ENCODE measurements at regions not wholly inside any gene's neighbourhood (a gene's known extent, or its start where the extent isn't known, plus 50 kb on each side); places are given as distances from the start of the nearest gene placed in this dataset.
A peak's percentile ranks its signal among the peaks of the same experiment; 100 is the strongest.

DNA sequence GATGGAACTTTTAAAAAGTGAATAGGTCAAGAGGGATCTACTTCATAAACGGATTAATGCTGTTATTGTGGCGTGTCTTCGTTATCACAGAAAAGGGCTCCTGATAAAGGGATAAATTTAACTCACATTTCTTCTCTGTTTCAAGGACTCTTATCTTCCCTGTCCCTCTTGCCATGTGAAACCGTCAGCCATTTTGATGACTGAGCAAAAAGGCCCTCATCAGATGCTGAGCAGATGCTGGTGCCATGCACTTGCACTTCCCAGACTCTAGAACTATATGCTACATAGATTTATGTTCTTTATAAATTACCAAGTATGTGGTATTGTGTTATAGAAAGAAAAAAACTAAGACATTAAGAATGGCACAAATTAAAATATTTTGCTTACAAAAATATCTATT is 1011.8 kb upstream of the GBE1 start:
- ATAC-seq: no peak
- DNase-seq (ENCODE audit: low spot score): no peak

DNA sequence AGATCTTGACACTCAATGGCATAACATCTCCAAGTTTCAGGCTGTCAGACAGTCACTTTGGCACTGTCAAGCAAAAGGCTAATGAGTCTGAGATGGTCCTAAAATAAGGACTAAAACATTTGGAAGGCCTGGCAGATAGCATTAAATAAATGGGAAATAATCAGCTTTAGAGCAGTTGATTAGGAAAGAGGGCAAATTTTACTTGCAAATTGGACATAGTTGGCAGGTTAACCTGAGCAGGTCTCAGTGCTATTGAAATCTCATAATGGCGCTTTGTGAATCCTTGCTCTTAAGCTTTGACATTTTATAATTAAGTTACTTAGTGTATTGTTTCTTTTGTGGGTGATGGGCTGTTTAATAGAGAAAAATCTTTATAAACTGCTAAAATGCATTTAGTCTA is 1003.1 kb upstream of the GBE1 start:
- DNase-seq (ENCODE audit: low spot score): no peak
- ATAC-seq: no peak

DNA sequence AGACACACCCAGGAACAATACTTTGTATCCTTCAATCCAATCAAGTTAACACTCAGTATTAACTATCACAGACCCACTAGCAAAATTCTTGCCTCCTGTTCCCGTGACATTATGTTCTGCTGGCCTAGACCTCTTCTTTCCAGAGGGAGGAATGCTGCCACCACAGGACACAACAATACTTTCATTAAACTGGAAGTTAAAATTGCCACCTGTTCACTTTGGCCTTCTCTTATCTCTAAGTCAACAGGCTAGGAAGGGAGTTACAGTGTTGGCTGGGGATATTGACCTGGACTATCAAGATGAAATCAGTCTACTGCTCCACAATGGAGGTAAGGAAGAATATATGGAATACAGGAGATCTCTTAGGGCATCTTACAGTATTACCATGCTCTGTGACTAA is 1000.4 kb upstream of the GBE1 start:
- no peak for DNase-seq (ENCODE audit: low spot score)
- ATAC-seq: no peak

DNA sequence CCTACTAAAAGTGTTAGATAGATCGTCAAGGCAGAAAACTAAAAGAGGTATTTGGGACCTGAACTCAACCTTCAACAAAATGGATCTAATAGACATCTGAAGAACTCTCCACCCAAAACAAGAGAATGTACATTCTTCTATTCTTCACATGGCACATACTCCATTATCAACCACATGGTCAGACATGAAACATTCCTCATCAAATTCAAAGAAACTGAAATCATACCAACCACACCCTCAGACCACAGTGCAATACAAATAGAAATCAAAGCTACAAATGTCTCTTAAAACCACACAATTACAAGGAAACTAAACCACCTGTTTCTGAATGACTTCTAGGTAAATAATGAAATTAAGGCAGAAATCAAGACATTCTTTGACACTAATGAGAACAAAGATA is 984.1 kb upstream of the GBE1 start:
- ATAC-seq: no peak
- DNase-seq (ENCODE audit: low spot score): no peak

DNA sequence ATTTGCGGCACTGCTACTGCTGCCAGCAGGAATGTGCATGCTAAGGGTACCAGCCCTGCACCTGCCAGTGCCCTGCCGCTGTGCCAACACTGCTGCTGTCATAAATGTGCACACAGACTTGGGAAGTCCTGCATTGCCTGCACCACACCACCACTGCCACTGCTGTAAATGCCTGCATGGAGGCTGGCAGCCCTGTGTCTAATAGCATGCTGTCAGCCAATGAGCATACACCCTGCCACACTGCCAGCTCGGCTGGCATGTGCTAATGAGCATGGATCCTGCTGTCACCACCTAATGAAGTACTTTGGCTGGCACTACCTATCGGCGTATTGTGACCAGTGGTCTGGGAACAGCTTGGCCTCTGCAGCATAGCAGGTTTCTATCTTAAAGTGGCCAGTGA is 981.8 kb upstream of the GBE1 start:
- no peak for ATAC-seq

DNA sequence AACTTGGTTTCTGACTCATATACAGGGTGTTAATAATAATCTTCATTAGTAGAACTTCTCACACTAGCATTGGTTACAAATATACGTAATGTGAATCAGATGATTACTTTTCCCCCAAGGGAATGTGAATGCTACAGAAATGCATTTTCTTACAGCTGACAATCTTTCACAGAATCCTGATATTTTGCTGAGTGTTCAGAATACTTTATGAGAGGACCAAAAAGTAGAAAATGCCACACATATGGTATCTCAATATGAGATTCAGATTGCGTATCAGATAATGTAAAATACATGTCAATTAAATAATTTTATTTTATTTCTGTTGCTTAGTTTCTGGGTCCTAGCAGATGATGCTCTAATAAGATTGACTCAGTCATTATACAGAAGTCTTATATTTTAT is 979.9 kb upstream of the GBE1 start:
- ATAC-seq (no peak), DNase-seq (ENCODE audit: low spot score) (no peak)

More for the DNA sequence above, 981.8 kb upstream of the GBE1 start:
- DNase-seq (ENCODE audit: low spot score): no peak

DNA sequence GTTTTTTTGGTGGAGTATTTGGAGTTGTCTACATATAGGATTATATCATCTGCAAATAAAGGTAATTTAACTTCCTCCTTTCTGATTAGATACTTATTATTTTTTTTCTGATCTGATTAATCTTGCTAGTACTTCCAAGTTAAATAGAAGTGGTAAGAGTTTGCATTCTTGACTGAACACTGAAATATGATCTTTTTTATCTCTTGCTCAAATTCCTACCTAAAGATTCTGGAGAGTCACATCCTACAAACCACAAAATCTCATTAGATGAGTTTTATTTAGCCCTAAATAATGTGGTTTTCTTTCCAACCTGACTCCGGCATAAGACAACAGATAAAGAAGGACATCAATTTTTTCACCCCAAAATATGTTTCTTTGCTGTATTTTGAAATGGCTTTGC is 977.9 kb upstream of the GBE1 start:
- DNase-seq (ENCODE audit: low spot score) (no peak), ATAC-seq (no peak)

DNA sequence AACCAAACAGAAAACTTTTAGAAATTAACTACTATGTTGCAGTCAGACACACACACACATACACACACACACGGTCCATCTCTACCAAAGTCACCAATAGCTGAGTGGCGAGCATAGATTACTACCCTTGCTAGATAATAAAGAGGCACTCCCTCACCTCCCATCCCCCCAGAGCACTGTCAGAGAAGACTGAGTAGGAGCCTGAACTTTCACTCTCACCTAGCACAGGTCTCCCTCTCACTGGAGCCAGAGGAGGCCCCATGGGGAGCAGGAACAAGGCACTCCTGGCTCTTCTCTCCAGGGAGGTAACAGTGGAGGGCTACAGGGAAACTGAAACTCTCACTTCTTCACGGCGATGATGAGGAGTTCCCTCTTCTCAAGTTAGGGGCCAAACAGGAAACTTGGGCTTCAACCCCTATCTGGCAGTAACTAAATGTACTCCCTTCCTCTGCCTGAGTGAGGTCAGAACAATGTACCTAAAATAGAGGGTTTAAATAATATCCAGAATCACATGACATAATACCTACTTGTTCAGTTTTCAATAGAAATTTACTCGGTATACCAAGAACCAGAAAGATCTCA is 975.3 kb upstream of the GBE1 start:
- ATAC-seq (no peak), DNase-seq (ENCODE audit: low spot score) (no peak)

DNA sequence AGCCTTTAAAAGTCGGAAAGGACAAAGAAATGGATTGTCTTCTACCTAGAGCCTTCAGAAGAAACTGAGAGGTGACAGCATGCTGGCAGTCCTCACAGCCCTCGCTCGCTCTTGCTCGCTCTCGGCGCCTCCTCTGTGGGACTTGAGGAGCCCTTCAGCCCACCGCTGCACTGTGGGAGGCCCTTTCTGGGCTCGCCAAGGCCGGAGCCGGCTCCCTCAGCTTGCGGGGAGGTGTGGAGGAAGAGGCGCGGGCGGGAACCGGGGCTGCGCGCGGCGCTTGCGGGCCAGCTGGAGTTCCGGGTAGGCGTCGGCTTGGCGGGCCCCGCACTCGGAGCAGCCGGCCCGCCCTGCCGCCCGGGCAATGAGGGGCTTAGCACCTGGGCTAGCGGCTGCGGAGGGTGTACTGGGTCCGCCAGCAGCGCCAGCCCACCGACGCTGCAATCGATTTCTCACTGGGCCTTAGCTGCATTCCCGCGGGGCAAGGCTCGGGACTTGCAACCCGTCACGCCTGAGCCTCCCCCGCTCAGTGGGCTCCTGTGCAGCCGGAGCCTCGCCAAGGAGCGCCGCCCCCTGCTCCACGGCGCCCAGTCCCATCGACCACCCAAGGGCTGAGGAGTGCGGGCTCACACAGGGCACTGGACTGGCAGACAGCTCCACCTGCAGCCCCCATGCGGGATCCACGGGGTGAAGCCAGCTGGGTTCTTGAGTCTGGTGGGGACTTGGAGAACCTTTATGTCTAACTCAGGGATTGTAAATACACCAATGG is 953.8 kb upstream of the GBE1 start:
- no peak for DNase-seq (ENCODE audit: low spot score)
- no peak for ATAC-seq

DNA sequence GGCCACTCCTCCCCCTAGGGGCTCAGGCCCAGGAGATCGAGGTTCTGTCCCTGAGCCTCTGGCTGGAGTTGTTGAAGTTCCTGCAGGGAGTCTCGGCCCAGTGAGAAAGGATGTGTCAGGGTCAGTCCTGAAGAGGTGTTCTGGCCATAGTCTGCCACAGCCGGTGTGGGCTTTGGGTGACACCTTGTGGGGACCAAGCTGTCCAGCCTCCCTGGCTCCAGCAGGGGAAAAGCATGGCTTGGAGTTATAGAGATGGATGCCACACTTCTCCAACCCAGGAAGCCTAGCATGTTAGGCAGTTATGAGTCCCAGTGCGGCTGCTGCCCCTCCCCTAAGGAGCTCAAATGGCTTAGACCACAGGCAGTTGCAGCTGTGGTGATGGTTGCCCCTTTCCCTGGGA is 945.6 kb upstream of the GBE1 start:
- ATAC-seq (no peak), DNase-seq (ENCODE audit: low spot score) (no peak)

DNA sequence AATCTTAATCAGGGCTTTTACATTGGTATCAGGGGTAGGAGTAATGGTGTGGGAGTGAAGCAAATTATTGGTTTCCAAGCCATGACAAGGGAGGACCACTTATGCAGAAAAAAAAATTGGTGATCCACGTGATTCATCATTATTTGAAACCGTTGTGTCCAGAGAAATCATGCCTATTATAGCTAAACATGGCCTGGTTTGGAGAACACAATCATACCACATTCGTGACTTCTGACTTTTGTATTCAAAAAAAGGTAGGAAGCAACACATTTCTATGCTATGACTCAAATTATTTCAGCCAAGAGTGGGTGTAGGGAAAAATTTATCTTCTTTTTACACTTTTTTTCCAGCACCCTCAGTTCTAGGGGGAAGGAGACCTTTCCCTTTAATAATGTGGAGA is 924.3 kb upstream of the GBE1 start:
- no peak for ATAC-seq
- no peak for DNase-seq (ENCODE audit: low spot score)

DNA sequence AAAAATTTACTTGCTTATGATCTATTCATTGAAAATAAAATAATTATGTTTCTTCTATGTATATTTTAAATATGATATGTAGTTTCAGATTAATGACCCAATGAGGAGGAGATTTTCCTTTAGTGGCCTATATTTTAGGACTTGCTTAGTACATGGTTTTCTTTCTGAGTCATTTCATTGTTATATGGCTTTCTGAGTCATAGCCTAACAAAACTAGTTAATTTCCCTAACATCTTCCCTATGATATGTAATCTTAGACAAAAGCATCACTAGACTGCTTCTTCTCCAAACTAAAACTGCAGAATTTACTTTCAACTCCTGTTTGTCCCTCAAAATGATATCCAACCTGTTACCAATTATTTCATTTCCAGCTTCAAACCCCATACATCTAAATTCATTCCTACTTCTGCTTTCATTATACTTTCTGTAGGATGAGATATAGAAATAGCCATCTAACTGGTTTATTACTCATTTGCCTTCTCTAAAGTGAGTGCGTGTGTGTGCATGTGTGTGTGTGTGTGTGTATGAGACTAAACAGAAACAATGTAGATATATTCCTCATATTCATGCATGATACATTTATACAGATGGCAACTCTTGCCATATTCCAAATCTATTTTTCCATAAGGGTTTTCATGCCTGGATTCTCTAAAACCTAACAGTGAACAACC is 915.0 kb upstream of the GBE1 start:
- ATAC-seq: no peak
- DNase-seq (ENCODE audit: low spot score): no peak

DNA sequence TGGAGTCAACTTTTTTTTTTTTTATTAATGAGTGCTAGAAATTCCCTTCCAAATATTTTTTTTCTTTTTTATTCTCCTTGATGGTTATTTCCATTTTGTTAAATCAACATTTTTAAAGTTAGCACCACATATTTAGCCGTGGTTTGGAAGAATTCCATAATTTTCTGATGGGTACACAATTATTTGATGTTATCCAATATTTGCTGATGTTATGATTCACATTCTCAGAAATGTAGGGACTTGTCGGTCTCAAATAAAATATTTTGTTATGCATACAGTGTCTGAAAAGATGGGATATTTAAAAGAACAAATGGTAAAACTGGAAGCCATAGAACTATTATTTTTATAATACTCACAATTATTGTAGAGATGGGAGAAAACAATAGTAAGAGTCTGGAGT is 911.5 kb upstream of the GBE1 start:
- ATAC-seq: no peak
- DNase-seq (ENCODE audit: low spot score): no peak

DNA sequence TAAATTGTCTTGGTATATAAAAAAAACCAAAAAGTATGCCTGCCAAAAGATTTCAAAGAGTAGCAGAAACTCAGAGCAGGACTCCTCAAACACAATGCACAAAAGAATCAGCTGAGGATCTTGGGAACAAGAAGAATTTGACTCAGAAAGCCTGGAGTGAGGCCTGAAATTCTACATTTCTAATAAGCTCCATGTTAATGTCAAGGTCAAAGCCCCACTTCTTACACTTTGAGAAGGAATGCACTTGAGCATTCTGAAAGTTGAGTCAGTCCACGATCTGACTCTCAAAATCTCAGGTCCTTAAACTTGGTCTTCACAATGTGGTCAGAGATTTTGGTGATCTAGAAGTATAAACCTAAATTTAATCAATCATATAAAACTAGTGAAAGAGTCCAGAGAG is 910.0 kb upstream of the GBE1 start:
- DNase-seq (ENCODE audit: low spot score) (no peak), ATAC-seq (no peak)

DNA sequence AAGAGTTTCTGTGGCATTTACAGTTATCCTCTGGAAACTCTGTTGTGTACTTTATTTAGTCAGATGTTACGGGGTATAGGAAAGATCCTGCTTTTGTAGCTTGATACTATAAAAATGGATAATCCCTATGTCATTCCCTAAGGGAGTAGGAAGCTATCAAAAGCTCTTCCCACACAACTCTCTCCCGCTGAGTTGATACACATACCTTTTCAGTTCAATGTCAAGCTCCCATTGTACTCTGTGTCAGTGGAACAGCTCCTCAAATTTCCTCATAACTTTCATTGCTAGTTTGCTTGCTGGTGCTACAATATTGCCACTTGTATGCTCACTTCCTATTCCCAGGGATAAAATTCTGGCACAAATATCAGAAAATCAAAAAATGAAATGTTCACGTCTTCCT is 893.3 kb upstream of the GBE1 start:
- DNase-seq (ENCODE audit: low spot score) (no peak), ATAC-seq (no peak)

DNA sequence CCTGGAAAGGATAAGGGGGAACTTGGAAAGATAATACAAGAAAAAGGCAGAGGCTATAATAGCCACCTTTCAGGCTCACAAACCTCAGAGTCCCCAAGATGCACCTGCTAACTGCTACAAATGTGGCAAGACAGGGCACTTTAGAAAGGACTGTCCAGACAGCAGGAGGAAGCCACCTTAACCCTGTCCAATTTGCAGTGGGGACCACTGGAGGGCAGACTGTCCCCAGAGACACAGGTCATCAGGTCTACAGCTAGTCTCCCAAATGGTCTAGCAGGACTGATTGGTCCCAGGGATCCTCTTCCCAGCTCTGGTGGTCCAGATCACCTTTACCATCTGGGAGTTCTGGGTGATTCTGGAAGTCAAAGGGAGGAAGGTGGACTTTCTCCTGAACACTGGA is 882.5 kb upstream of the GBE1 start:
- peak; percentile 37 for ATAC-seq

DNA sequence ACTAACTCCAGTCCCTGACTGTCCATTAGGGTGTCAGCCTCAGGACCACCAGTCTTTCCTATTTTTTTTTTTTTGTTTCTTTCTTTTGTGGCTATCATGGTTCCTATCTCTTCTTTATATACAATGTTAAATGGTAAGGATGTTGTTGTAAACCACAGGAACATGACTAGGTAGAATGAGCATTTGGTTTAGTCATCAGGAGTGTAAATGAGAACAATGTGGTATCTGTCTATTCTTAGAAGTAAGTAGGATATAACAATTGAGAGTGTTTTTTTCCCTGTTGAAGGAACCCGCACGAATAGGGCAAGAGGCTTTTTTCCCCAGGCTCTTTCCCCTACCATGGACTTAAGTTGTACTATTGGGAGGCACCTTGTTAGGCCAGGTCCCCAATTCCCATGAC is 880.3 kb upstream of the GBE1 start:
- DNase-seq (ENCODE audit: low spot score): no peak

More for the DNA sequence above, 882.5 kb upstream of the GBE1 start:
- DNase-seq (ENCODE audit: low spot score): no peak

DNA sequence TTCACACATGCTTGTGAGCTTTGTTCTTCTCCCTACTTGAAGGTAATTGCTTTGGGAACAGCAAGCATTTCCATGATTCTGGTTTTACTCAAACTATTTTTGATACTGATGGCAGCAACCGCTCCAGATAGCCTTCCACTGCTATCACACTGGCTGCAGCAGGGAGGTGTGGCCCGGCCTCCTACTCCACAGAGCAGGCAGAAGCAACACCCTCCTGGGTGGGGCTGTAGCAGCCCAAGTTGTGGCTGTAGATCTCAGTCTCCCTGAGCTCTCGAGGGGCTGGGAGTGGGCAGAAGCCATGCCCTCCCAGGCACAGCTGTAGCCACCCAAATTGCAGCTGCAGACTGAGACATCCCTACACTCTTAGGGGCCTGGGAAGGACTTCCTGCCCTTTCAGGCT is 878.8 kb upstream of the GBE1 start:
- ATAC-seq (no peak), DNase-seq (ENCODE audit: low spot score) (no peak)

More for the DNA sequence above, 880.3 kb upstream of the GBE1 start:
- ATAC-seq: no peak

DNA sequence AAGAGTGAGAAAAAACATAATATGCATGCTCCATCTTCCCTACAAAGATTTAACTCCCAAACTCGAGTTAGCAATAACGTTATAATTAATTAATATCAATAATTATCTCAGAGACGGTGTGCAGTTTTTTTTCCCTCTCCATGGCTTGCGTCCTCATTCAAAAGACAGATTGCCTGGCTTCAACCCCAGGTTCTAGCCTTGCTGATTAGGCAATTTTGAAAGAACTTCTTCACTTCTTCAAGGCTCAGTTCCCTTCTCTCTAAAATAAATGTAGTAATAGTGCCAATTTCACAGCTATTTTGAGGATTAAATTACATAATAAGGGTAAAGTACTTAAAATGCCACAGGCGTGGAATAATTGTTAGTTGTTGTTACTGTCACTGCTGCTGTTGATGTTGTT is 876.1 kb upstream of the GBE1 start:
- no peak for ATAC-seq

DNA sequence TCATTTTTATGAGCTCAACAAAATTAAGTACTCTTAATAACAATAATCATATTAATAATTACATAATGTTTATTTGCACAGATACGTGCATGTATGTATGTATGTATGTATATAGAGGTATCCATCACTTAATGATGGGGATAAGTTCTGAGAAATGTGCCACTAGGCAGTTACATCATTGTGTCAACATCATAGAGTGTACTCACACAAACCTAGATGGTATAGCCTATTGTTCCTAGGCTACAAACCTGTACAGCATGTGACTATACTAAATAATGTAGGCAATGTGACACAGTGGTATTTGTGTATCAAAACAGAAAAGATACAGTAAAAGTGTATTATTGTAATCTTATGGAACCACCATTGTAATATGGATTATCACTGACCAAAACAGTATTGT is 874.7 kb upstream of the GBE1 start:
- ATAC-seq: no peak

More for the DNA sequence above, 876.1 kb upstream of the GBE1 start:
- no peak for DNase-seq (ENCODE audit: low spot score)

DNA sequence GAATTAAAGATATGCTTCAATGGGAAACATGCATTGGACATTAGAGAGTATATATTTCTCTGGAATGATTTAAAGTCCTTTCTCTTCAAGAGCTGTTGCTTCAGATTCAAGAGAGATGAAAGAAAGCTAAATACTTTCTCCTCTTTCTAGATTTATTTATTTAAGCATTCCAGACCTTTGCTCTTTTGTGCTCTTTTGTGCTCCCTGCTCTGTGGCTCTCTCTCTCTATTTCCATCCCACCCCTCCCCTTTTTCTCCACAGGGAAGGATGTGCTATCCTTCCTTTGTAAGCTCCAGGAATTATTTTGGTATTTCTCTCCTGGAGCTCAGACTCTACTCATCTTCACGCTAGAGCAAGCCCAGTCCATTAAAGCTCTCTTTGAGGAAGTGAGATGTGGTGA is 871.9 kb upstream of the GBE1 start:
- DNase-seq (ENCODE audit: low spot score) (no peak), ATAC-seq (no peak)

More for the DNA sequence above, 874.7 kb upstream of the GBE1 start:
- no peak for DNase-seq (ENCODE audit: low spot score)

DNA sequence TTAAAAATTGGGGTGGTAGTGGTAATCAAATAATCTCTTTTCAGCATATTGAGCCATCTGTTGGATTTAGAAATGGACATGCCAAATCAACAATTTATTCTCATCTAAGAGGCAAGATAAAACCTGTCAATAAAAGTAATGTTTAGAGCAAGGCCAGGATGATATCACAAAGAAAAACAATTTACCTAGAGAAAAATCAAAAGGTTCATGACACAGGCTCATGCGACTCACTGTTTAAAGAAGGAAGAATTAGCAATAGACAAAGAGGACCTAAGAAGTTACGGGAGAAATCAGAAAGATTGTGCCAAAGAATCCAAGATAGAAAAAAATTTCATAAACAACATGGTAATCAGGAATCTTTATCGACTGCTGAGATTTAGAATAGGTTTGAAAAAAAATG is 868.5 kb upstream of the GBE1 start:
- ATAC-seq (no peak), DNase-seq (ENCODE audit: low spot score) (no peak)

All from left lobe of liver (tissue), 2 donors.